ENCODE measurements at regions not wholly inside any gene's neighbourhood (a gene's known extent, or its start where the extent isn't known, plus 50 kb on each side); places are given as distances from the start of the nearest gene placed in this dataset.

DNA sequence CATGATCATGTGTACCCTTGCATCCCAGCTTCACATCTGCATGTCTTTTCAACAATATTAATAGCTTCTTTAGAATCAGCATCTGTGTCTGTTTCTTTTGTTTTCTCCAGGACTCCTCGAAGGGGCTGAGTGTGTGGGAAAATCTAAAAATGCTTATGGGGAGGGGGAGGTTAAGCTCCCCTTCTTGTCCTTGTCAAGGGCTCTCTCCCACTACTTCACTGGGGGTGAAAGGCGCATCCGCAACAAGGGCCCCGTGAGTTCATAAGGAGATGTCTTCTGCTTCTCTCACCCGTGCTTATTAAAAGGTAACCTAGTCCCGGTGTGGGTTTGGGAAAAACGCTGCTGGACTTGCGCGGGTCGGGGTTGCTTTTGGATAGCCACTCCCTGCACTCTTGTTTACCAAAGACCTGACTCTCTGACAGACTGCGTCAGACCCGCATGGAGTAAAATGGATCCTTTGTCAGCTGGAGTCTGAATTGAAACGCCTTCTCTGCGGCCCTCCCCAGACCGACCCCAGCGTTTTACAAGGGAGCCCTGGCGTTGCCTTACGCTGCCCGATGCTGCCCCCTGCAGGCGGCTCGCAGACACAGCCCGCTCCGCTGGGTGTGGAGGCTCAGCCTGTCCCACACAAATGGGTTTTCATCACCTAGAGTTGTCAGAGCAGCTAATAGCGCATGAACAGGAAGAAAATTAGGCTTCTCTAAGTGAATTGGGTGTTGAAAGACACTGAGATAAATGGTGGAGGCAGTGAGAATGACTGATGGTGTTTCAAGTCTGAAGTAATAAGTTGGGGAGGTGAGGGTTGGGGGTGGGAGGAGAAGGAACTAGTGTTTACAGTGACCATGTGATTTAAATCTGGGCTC is 53.8 kb downstream of the IER5 start:
- DNase-seq (ENCODE audit: low read depth, low spot score) = no peak

DNA sequence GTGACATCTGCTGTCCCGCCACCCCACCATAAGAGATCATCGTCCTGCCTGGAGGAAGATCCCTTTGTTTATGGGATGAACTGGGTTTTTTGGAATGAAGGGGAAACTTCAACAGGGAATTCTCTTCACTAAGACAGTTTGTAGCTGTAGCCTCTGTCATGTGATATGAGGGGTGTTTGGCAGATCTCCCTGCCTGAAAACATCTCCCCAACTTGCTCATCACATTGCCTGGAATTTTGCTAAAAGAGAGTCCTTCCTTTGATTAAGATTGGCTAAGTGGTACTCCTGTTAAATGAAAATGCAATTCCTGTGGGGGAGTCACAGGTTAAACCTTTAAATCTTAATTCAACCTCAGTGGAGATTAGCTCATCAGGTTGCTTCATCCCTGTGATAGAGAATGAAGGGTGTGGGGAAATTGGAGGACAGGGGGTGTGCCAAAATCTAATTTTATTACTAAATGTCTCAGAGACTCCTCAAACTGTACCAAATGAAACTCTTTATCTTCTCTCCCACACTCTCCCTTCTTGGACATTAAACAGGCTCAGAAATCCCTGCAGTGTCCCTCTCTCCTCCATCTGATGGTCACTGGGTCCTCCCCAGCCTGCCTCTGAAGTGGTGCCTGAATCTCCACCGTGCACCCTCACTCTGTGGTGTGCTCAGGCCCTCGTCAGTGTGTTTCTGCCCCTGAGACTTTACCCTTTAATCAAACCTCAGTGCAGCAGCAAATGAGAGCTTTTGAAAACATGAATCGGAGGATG is 54.8 kb downstream of the IER5 start:
- no peak for DNase-seq (ENCODE audit: low read depth, low spot score)

DNA sequence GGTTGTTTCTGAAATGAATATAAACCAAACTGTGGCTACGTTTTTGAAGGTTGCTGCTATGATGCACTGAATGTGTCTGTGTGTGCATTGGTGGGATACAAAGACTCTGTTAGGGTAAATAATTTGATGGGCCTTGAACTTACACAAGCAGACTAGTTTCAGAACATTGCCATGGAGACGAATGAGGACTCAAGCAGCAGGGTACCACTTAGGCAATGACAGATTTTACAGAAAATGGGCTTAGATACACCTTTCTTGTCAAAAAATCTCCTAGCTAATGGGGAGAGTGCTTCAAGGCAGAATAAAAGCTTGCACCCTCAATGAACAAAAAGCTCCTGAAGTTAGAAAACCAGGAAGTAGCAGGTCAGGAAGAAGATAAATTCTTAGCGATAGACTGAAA is 55.7 kb downstream of the IER5 start:
- no peak for DNase-seq (ENCODE audit: low read depth, low spot score)

DNA sequence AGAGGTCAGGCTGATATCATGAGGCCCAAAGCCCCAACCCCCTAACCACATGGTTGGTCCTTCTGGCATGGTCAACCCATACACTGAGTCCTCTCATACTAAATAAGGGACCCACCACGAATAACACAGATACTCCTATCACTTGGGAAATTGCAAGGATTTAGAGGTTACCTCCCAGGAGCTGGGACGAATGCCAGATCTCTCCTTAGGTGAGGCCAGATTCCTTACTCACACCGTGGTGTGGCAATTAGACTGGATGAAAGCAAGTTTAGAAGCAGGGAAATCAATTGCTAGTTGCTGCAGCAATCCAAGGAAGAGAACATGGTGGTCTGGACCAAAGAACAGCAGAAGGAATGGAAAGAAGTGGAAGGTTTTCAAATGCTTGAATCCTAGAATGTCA is 60.1 kb downstream of the IER5 start:
- DNase-seq (ENCODE audit: low read depth, low spot score) = no peak

DNA sequence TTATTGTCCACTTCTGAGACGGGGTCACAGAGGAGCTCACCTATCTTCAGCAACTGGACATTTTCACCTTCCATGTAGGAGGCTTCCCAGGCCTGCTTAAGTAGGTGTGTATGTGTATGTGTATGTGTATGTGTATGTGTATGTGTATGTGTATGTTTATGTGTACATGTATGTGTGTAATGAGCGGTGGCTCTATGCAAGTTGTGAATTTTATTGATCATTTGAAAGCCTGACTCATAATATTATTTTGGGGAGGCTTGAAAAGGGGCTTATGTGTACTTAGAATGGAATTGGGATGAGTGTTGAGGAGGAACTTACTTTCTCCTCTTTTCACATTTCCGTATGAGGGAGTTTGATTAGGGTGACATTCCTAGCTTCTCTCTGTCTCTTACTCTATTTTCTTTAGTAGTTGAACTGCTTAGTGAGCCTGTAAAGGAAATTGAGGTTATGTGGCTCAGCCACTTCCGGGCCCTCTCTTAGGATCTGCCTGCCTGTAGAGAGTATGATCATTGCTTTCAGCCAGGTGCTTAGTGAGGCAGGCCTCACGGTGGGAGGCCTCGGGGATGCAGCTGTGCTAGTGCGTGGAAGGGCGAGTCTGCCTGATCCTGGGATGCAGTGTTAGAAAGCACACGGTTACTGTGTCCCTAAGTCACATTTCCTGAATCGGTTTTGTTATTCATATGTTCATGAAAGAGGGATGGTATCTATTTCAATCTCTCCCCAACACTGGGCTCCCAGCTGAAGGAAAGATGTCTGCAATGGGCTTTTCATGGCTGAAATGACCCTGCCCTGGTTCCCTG is 61.0 kb downstream of the IER5 start:
- no peak for DNase-seq (ENCODE audit: low read depth, low spot score)

DNA sequence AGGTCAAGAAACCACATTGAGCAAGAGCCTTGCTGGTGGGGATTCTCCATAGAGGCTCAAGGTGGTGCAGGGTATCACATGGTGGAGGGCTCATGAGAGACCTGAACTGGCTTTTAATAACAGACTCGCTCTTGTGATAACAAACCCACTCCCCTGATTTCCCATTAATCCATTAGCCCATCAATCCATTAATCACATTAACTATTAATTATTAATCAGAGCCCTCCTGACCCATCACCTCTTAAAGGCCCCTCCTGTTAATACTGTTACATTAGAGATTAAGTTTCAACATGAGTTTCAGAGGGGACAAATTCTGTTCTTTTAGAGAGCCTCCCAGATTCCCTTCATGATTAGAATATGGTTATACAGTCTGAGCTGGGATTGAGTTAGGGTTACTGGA is 61.8 kb downstream of the IER5 start:
- DNase-seq (ENCODE audit: low read depth, low spot score) = no peak

DNA sequence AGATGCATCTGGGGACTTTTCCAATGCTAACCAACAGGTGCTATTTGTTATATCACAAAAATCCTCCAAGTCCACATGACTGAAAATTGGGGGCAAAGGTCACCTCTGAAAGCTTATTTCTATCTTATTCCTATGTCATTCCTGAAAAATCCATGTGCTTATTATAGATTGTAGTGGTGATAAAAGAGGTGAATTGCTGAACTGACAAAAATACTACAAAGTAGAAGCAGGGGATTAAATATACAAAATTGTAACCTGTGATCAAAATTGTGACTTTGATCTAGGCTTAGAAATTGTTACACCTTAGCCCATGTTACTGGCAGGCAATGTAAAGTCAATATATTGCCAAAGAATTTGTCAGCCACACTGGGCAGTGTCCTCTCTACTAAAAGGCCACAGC is 62.3 kb downstream of the IER5 start:
- no peak for DNase-seq (ENCODE audit: low read depth, low spot score)

DNA sequence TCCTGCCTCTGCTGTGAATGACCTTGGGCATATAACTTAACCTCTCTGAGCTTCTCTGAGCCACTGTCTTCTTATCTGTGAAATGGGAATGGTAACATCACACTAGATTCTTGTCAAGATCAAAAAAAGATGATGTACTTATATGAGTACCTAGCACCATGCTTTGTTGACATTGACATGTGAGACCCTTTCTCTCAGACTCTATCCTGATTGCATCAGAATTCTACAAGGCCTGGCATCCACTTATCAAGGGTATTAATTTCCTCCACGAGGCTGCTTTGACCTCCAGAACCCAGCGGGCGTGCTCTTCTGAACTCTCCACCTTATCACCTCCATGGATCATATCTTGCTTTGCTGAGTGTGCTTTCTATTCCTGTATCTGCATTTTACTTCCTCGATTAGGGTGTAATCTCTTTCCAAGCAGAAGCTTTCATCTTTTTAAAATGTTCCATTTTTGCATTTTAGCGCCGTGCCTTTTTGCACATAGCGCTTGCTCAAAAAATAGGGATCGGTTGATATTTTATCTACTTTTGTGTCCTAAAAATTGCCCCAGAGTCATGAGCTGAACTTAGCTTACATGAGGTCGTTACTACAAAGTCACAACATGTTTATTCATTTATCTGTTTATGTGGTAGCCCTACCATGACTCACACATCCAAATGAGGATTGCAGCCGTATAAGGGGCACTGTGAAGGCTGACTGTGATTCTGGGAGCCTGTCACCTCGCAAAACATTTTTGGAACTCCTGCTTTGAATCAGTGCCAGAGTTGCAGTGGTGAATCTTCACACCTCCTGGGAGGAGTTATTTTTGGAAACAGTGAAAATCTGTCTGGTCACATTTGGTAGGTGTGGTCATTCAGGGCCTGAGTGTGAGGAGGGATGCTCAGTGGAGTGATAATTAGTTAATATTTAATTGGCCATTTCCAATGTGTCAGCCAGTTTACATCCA is 63.2 kb downstream of the IER5 start:
- no peak for DNase-seq (ENCODE audit: low read depth, low spot score)

DNA sequence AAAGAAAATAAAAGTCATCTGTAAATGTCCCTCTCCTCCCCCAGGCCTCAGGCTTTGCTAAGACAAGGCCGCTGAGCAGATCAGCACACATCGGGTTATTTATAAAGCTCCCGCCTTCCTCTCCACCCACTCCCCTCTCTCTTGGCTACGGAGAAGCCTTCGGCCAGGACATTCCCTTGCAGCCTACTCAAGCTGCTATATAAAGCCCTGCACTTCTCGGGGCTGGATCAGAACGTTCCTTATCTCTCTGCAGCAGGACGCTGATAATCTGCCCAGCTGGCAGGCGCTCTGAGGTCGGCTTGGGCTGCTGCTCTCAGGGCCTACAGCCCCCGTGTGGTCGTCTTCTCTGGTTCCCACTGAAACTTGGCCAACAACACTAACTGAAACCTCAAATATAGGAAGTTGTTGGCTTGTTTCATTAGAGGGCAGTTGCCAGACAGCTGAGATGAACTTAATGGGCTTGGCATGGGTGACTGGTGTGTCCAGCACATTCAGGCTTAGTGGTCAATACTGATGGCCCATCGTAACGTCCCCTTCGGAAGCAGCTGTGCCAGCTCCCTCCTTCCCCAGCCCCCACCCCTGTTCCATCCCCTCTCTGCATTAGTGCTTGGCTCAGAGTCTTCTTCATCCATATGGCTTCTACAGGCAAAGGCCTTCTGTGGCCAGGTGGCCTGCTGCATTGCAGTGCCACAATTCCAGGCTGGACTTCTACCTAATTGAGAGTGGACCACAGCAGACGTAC is 64.6 kb downstream of the IER5 start:
- DNase-seq (ENCODE audit: low read depth, low spot score) = no peak

DNA sequence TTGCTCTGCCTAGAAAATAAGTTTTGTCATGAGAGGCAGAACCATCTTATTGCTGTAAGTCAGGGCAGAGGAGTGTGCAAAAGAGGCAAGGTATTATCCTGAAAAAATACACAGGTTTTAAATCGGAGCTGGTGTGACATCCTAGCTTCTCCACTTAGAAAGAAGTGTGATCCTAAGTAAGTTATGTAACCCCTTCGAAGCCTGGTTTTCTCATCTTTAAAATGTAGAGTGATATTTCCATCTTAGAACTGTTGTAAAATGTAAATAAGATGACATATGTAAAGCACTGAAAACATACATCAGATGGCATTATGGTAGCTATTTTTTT is 65.1 kb downstream of the IER5 start:
- DNase-seq (ENCODE audit: low read depth, low spot score) = no peak

DNA sequence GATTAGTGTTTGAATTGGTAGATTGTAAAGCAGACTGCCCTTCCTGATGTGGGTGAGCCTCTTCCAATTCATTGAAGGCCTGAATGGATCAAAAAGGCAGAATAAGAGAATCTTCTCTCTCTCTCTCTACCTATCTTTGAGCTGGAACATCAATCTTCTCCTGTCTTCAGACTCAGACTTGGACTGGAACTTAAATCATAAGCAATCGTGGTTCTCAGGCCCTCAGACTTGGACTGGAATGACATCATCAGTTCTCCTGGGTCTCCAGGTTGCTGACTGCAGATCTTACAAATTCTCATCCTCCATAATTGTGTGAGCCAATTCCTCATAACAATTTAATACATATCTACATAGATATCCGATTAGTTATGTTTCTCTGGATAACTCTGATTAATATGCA is 66.8 kb downstream of the IER5 start:
- DNase-seq (ENCODE audit: low read depth, low spot score) = no peak

DNA sequence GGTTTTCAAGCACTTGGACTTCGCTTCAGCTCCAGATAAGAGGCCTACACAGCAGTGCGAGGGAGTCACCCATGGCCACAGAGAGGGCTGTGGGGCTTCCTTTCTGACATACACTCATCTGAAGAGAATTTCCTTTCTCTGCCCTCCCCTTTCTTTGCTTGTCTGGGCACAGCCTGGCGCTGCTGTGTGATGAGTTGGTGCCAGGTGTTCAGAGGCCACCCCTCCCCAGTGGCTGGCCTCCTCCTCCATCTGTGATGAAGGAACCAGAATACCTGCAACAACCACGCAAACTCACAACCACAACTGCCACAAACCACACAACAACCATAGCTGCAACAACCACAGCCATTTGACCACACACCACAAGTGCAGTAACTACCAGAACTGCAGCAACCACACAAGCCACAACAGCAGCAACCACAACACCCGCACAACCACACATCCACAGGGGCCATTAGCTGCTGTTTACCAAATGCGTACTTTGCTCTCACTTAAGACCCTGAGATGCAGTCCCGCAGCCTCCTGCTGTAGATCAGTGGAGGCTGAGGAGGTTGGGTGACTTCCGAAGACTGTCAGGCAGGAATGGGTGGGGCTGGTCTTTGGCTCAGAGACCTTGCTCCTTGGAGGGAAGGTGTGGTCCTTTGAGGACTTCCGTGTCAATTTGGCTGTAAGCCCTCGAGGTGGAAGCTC is 71.1 kb downstream of the IER5 start:
- no peak for DNase-seq (ENCODE audit: low read depth, low spot score)

DNA sequence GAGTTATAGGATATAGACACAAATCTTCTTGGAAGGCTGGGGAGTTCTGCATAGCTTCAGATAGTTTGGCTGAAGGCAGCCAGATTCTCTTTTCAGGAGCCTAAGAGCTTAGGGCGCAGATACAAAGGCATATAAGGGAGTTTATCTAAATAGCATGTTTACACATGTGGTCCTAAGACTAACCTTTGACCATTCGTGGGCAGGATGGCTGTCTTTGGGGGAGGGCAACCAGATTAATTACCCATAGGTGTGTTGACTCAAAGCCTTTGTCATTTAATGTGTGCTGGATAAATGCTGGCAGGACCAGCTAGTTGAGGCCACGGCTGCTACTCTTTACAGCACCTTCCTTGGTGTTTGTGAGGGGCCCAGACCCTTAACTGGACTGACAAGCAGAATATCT is 71.8 kb downstream of the IER5 start:
- no peak for DNase-seq (ENCODE audit: low read depth, low spot score)

DNA sequence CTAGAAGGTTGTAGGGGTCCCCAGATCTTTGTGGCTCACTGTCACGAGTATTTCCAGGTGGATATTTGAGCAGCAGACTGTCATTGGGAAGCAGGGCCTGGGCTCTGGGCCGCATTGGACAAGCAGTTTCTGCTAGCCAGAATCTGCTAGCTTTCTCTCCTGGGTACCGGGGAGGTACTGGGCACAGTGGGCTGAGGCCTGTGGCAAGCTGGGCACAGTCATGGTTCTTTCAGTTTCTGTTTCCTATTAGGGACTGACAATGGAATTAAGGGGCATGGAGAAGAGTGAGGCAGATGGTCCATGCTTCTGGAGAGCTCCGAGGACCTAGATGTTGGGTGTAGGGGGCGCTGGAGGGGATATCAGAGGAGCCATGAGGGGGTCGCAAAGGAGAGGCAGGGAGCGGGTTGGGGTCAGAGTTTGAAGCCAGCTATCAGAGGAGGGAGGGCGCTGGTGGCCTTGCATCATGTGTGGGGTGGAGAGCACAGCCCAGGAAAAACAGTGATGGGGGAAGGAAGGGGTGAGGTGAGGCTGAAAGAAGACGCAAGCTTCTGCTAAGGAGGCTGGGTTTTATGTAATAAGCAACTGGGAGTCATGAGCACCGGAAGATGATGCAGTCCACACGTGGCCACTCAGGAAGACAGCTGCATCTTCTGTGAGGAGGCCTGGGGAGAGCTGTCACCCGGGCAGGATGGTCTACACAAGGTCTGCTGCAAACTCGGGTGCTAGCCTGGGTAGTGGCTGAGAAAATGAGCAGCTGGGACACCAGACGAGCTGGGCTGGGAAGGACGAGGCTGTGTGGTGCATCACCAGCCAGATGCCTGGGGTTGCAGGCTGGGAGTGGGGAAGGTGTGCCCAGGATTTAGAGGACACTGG is 72.7 kb downstream of the IER5 start:
- DNase-seq (ENCODE audit: low read depth, low spot score) = no peak

DNA sequence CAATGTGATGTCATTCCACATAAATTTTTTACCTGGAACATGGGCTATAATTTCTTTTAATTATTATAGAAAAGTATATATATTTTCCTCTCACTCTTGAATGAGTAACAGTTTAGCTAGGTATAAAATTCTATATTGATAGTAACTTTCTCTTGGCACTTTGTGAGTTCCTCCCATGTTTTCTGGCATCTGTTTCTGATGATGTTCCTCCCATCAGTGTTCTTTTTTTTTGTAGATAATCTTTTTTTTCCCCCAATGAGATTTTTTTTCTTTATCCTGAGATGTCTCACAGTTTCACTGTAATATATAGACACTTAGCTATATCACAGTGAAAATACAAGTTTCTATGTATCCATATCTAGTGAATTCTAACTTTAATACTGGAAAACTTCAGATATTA is 75.2 kb downstream of the IER5 start:
- DNase-seq (ENCODE audit: low read depth, low spot score) = no peak

DNA sequence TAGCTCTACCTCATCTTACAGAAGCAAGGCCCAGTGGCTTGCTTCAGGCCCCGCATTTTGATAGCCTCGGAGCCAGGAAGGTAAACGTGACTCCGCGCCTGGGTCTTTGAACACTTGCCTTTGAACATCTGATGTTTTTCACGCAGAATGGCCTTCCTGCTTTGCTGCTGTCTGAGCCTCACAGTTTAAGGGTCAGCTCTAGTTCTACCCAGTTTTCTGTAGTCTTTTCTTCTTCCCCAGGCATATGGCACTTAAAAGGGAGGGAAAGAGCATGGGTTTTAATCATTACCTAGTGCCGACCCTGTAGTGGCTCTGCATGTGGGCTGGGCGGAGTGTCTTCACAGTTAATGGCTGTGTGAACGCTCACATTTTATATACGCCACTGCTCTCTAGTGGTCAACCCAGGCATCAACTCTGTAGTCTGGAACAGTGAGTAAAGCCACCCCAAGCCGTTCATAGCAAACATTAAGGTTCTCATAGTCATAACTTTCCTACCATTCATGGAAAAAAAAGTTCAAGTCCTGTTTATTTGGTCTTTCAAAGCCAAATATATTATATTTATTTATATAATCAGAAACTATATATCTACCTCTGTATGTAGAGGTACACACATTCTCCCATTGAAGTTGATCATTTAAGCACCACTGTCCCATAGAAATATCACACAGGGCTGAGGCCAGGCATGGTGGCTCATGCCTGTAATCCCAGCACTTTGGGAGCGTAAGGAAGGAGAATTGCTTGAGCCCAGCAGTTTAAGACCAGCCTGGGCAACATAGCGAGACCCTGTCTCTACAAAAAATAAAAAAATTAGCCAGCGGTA is 78.1 kb downstream of the IER5 start:
- DNase-seq (ENCODE audit: low read depth, low spot score) = no peak

DNA sequence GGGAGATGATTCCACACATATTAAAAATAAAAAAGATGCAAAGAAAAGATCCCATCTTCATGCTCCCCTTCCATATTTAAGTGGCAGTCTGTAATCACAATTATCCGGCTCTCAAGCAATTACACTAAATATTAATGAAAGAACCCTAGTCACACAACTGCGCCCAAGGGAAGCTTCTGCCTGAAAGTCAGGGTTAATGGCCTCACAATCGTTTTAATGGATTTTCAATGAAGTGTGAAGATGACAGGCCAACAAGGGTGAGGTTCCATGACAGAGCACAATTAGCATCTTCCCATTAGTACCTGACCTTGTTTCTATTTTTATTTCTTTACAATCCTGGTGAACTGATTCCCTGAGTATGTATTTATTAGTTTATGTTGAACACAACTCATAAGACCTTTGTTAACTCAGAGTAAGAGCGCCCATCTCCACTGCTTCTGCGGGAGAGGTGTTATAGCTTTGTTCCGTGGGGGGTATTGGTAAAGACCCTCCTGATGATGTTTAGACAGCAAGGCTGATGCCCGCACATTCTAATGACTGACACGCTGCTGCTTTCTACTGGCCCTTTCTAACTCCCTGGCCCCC is 80.9 kb downstream of the IER5 start:
- no peak for DNase-seq (ENCODE audit: low read depth, low spot score)

DNA sequence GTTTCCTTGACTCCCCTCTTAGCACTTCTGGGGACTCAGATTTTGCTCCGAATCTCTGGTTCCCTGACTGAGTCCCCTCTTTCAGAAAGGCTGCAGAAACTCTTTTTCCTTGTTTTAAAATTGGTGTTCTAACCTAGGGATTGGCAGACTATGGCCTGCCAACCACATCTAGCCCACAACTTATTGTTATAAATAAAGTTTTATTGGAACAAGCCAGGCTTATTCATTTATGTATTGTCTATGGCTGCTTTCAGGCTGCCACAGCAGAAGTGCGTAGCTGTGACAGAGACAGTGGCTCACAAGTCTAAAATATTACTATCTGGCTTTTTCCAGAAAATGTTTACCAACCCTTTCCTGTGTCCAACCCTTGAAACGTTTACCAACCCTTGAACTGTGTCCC is 81.7 kb downstream of the IER5 start:
- no peak for DNase-seq (ENCODE audit: low read depth, low spot score)

Measured in smooth muscle cell of the brain vasculature (primary cell).